Stimulated activated effector memory CD8-positive, alpha-beta T cell treated with anti-CD3 and anti-CD28 coated beads, Interleukin-12 subunit alpha, Interleukin-12 subunit beta, amount 100 ng/mL, for 72 hours (primary cell): ENCODE measurements at regions not wholly inside any gene's neighbourhood (a gene's known extent, or its start where the extent isn't known, plus 50 kb on each side); places are given as distances from the start of the nearest gene placed in this dataset.
"Not testable (repeated sequence)": the region's sequence is repeated elsewhere in the genome, so short reads cannot be mapped to it uniquely, and the experiment has no call there.

Experiments
- ATAC-seq: fragments of 150-1000 bp; cut with Tn5 transposase; 2 replicates; pipeline ENCODE4 v1.10.0; 2021
- DNase-seq, 2 donors: peaks; one replicate each; pipeline ENCODE4 v3.0.0; 2021 to 2022; ENCODE audit warnings: low spot score in 2 of 2
- H3K27ac Mint-ChIP-seq: one replicate; pipeline ENCODE4 v1.8.0; 2022; ENCODE audit warnings: mild to moderate bottlenecking, mixed read lengths
- H3K36me3 Mint-ChIP-seq: one replicate; pipeline ENCODE4 v1.8.0; 2022; ENCODE audit warnings: mild to moderate bottlenecking, mixed read lengths
- H3K4me1 Mint-ChIP-seq: one replicate; pipeline ENCODE4 v1.8.0; 2022; ENCODE audit warnings: mixed read lengths
- H3K4me3 Mint-ChIP-seq: one replicate; pipeline ENCODE4 v1.8.0; 2022; ENCODE audit warnings: mild to moderate bottlenecking, mixed read lengths
- H3K9me3 Mint-ChIP-seq: one replicate; pipeline ENCODE4 v1.8.0; 2022; ENCODE audit warnings: mixed read lengths

GRCh38 chr5:17918373-17919104 lies 284.3 kb downstream of the TAF11L14 start:
- no peak overlapping the region for H3K4me3 Mint-ChIP-seq
- no peak overlapping the region for H3K27ac Mint-ChIP-seq
- no peaks in the 10 kb centered on the region for H3K36me3 Mint-ChIP-seq
- H3K9me3 Mint-ChIP-seq: peaks cover 21% of the 10 kb centered on the region
- no peaks in the 10 kb centered on the region for H3K4me1 Mint-ChIP-seq
- no peak for DNase-seq
- ATAC-seq: no peak

- H3K4me1 Mint-ChIP-seq: no peaks in the 10 kb centered on the region
- no peak overlapping the region for H3K27ac Mint-ChIP-seq
- ATAC-seq (no peak), DNase-seq (no peak)
- no peaks in the 10 kb centered on the region for H3K36me3 Mint-ChIP-seq
- H3K4me3 Mint-ChIP-seq: no peak overlapping the region
- peaks cover 10% of the 10 kb centered on the region for H3K9me3 Mint-ChIP-seq
Measured at GRCh38 chr5:17925276-17925675, 291.0 kb downstream of the TAF11L14 start.

DNA sequence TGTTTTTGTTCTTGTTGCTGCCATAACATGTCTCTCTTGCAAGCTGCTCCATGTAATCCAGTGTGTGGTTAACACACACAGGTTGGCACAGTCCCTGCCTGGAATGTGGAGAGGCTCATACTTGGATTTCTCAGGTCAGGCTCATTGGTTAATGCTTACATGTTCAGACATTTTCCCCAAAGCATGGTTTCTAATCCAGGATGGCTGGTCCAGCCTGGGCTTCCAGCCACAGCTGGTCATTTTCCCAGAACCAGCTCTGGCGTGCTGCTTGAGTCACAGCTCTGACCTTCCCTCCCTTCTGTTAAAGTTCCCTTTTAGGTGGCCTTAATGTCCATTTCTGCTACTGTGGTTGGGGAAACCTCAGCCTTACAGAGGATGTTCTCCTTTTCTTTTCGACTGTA lies 294.3 kb downstream of the TAF11L14 start:
- DNase-seq (no peak), ATAC-seq (no peak)
- no peak overlapping the region for H3K4me3 Mint-ChIP-seq
- H3K27ac Mint-ChIP-seq: no peak overlapping the region
- peaks cover 24% of the 10 kb centered on the region for H3K9me3 Mint-ChIP-seq
- H3K36me3 Mint-ChIP-seq: no peaks in the 10 kb centered on the region
- H3K4me1 Mint-ChIP-seq: no peaks in the 10 kb centered on the region

DNA sequence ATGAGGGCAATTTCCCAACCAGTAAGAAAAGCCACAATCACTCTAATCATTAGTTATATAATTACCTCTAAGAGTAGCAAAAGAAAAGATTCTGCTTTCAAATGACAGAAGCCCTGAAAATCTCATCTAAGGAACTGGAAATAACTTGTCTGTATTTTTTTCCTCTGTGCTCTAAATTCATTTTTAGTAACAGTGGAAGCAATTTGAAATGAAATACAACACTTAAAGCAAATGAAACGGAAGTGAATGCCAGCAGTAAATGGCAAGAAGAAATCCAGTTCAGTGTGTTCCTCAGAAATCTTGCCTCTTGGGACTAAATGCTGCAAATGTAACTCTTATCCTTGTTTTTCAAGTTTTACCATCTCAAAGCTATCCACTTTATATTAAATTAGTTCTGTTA lies 294.9 kb downstream of the TAF11L14 start:
- peaks cover 30% of the 10 kb centered on the region for H3K9me3 Mint-ChIP-seq
- ATAC-seq (no peak), DNase-seq (no peak)
- no peak overlapping the region for H3K27ac Mint-ChIP-seq
- no peak overlapping the region for H3K4me3 Mint-ChIP-seq
- no peaks in the 10 kb centered on the region for H3K4me1 Mint-ChIP-seq
- H3K36me3 Mint-ChIP-seq: no peaks in the 10 kb centered on the region

DNA sequence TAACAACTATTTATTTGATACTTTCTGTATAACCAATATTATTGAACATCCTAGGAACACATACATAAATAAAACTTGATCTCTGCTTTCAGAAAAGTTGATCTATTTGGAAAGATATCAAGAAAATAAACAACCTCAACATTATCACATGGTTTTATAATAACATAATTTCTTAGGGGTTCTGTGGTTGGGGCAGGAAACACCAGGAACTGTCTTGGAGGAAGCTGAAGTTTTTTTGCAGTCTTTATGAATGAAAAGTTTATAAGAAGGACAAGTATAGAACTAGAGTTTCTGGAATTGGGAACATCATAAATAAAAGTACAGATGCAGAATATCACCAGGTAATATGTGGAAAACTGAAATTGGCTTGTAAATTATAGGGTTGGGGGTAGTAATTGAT lies 296.1 kb downstream of the TAF11L14 start:
- DNase-seq (no peak), ATAC-seq (no peak)
- H3K4me3 Mint-ChIP-seq: no peak overlapping the region
- no peaks in the 10 kb centered on the region for H3K36me3 Mint-ChIP-seq
- peaks cover 34% of the 10 kb centered on the region for H3K9me3 Mint-ChIP-seq
- H3K27ac Mint-ChIP-seq: no peak overlapping the region
- no peaks in the 10 kb centered on the region for H3K4me1 Mint-ChIP-seq

DNA sequence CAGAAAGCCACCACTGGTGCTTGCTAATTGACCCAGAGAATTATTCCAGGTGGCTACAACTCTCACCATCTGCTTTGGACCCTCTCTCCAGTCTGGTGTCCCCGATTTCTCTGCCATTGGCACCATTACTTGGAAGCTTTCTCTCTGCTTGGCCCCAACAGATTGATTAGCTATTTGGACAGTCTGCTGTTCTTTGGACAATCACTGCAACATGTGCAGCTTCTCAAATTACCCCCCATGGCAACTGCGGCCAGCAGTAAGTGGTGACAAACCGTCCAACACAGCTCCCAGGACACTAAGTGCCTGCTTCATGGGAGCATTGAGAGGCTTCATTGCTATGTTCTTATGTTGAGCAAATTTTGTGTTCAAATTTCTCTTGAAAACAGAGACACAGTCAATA lies 309.8 kb downstream of the TAF11L14 start:
- Mint-ChIP-seq H3K4me3 (no peak overlapping the region), H3K4me1 (no peaks in the 10 kb centered on the region), H3K27ac (no peak overlapping the region), H3K9me3 (peaks cover 26% of the 10 kb centered on the region), H3K36me3 (no peaks in the 10 kb centered on the region)
- ATAC-seq: no peak
- no peak for DNase-seq

- H3K36me3 Mint-ChIP-seq: no peaks in the 10 kb centered on the region
- H3K9me3 Mint-ChIP-seq: peaks cover 21% of the 10 kb centered on the region
- no peak for ATAC-seq
- H3K4me1 Mint-ChIP-seq: no peaks in the 10 kb centered on the region
- no peak overlapping the region for H3K4me3 Mint-ChIP-seq
- H3K27ac Mint-ChIP-seq: no peak overlapping the region
- no peak for DNase-seq
Measured at GRCh38 chr5:17947029-17947428, 312.8 kb downstream of the TAF11L14 start.

DNA sequence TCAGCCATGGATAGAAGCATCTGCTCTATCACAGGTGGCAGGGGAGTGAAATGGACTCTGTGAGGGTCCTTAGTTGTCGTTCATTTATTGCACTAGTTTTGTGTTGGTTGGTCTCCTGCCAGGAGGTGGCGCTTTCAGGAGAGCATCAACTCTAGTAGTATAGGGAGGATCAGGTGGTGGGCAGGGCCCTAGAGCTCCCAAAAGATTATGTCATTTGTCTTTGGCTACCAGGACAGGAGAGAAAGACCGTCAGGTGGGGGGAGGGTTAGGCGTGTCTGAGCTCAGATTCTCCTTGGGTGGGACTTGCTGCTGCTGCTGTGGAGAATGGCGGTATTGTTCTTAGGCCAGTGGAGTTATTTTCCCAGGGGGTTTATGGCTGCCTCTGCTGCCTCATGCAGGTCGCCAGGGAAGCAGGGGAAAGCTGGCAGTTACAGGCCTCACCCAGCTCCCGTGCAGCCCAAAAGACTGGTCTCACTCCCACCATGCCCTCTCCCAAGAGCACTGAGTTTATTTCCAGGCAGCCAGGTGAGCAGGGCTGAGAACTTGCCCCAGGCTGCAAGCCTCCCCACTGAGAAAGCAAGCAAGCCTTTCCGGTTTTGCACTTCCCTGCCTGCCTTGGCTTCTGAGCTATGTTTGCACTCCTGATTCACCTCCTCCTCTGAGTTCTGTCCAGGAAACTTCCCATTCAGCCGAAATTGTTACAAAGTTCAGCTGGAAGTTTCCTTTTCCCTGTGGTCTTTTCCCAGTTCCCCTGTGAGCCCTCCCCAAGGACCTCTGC lies 317.3 kb downstream of the TAF11L14 start:
- H3K9me3 Mint-ChIP-seq: peaks cover 24% of the 10 kb centered on the region

DNA sequence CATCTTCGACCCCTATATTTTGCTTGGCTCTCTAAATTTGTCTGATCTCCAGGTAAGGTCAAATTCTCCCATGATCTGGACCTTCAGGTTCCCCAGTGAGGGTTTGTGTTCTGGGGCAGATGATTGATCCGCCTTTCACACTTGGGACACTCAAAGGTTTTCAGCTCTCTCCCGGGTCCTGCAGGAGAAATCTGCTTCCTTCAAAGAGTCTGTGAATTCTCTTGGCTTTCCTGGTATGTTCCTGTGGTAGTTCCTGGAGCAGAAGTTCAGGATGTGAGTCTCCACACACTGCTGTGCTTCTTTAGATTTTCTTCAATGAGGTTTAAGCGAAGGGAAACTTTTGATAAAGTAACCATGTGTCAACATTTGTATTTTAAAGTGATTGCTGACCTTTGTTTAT lies 318.0 kb downstream of the TAF11L14 start:
- no peak overlapping the region for H3K4me3 Mint-ChIP-seq
- no peak for ATAC-seq
- H3K27ac Mint-ChIP-seq: no peak overlapping the region
- H3K4me1 Mint-ChIP-seq: no peaks in the 10 kb centered on the region
- no peak for DNase-seq
- H3K9me3 Mint-ChIP-seq: peaks cover 24% of the 10 kb centered on the region
- H3K36me3 Mint-ChIP-seq: no peaks in the 10 kb centered on the region

More for the DNA sequence above, 317.3 kb downstream of the TAF11L14 start:
- Mint-ChIP-seq H3K36me3 (no peaks in the 10 kb centered on the region), H3K27ac (no peak overlapping the region), H3K4me3 (no peak overlapping the region), H3K4me1 (no peaks in the 10 kb centered on the region)
- ATAC-seq: no peak
- DNase-seq: no peak

DNA sequence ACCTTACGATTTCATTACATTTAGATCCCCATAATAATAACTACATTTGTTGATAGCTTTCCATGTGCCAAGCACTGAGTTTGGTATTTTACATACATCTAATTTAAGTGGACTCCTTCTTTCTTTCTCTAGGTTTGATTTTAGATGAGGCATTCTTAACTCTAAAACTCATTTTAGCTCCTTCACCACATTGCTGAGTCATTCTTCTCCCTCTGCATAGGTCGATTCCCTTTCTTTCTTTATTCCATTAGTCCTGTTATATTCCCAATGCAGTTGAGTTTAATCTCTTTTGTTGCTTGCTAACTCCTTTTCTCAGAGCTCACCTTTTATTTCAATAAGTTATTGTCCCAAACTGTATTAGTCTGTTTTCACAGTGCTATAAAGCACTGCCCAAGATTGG lies 329.8 kb downstream of the TAF11L14 start:
- H3K4me1 Mint-ChIP-seq: no peaks in the 10 kb centered on the region
- ATAC-seq (no peak), DNase-seq (no peak)
- no peak overlapping the region for H3K27ac Mint-ChIP-seq
- H3K4me3 Mint-ChIP-seq: no peak overlapping the region
- H3K9me3 Mint-ChIP-seq: peaks cover 29% of the 10 kb centered on the region
- H3K36me3 Mint-ChIP-seq: no peaks in the 10 kb centered on the region

DNA sequence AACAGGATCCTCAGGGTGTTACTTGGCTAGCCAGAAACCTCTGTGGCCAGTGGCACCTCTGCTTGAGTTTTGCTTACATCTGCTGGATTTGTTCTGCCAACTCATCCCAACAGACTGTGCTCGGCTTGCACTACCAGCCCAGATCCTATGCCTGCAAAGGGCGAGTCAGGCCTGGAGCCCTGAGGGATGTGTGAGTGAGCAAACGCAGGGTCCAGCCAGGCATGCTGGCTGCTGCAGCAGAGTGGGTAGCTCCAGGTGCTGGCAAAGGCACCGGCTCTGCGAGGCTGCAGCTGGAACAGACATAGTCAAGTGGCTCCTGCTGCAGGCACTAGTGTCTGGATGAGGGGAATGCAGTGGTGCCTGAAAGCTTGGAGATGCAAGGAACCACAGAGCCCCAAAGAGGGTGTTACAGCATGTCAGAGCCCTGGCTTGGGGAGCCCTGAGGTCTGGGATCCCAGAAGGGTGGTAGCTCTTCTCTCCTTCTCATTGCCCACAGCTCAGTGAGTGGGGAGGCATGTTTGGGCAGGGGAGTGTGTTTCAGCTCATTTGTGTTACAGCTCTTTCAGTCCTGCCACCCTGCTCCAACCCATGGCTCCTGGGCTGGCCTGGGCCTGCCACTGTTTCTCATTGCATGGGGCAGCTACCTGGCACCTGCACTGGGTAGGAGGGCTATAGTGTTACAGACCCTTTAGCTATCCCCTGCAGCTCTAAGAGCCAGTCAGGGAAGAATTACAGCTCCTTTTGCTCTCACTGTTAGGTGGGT lies 332.6 kb downstream of the TAF11L14 start:
- H3K4me1 Mint-ChIP-seq: no peaks in the 10 kb centered on the region
- ATAC-seq: peak; percentile 24
- peaks cover 35% of the 10 kb centered on the region for H3K9me3 Mint-ChIP-seq

DNA sequence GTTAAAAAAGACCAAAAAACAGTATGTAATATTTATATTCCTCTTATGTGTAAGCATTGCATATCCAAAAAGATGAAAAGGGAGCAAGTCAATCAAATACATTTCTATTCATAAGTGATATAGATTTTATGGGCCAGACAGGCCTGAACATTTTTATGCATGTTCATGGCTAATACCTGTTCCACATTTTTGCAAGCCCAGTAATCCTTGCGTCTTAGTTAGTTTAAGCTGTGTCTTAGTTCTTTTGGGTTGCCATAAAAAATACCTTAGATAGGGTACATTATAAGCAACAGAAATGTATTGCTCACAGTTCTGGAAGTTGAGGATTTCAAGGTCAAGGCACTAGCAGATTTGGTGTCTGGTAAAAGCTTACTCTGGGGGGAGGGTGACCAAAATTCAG lies 342.1 kb downstream of the TAF11L14 start:
- H3K4me1 Mint-ChIP-seq: no peaks in the 10 kb centered on the region
- H3K36me3 Mint-ChIP-seq: no peaks in the 10 kb centered on the region
- DNase-seq: no peak
- H3K27ac Mint-ChIP-seq: no peak overlapping the region
- no peak for ATAC-seq
- no peak overlapping the region for H3K4me3 Mint-ChIP-seq
- peaks cover 14% of the 10 kb centered on the region for H3K9me3 Mint-ChIP-seq

More for the DNA sequence above, 332.6 kb downstream of the TAF11L14 start:
- H3K4me3 Mint-ChIP-seq: no peak overlapping the region
- no peaks in the 10 kb centered on the region for H3K36me3 Mint-ChIP-seq
- DNase-seq: no peak
- H3K27ac Mint-ChIP-seq: no peak overlapping the region

GRCh38 chr5:17978954-17979353 lies 344.7 kb downstream of the TAF11L14 start:
- DNase-seq (no peak), ATAC-seq (no peak)
- no peak overlapping the region for H3K27ac Mint-ChIP-seq
- H3K4me3 Mint-ChIP-seq: no peak overlapping the region
- peaks cover 14% of the 10 kb centered on the region for H3K9me3 Mint-ChIP-seq
- H3K36me3 Mint-ChIP-seq: no peaks in the 10 kb centered on the region
- no peaks in the 10 kb centered on the region for H3K4me1 Mint-ChIP-seq

DNA sequence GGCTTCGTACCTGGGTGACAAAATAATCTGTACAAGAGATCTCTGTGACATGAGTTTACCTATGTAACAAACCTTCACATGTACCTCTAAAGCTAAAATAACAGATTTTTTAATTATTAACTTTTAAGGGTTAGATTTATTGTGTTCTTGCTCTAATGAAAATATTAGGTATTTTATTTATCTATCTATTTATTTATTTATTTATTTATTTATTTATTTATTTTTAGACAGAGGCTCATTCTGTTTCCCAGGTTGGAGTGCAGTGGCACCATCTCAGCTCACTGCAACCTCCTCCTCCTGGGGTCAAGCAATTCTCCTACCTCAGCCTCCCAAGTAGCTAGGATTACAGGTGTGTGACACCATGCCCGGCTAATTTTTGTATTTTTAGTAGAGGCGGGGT lies 348.4 kb downstream of the TAF11L14 start:
- H3K36me3 Mint-ChIP-seq, H3K9me3 Mint-ChIP-seq, H3K27ac Mint-ChIP-seq, ATAC-seq, DNase-seq, H3K4me1 Mint-ChIP-seq, H3K4me3 Mint-ChIP-seq: not testable (repeated sequence)

DNA sequence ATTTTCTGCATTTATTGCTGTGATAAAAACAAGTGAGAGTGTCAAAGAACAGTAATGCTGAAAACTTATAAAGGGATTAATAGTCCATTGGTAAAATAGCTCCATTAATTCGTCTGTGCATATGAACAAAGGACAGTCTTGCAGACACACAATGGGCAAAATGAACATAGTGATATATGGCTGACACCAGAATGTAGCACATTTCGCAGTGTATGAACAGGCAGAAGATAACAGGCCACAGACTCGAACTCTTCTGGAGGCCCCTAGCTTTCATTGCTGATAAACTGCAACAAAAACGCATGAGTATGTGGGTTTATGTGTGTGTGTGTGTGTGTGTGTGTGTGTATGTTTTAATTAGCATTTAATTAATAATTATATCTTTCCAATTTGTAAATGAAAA lies 354.8 kb downstream of the TAF11L14 start:
- Mint-ChIP-seq H3K4me1 (no peaks in the 10 kb centered on the region), H3K27ac (no peak overlapping the region), H3K9me3 (peaks cover 12% of the 10 kb centered on the region), H3K36me3 (no peaks in the 10 kb centered on the region), H3K4me3 (no peak overlapping the region)
- DNase-seq: no peak
- no peak for ATAC-seq
